DOHH2 (cell line): ENCODE measurements at regions not wholly inside any gene's neighbourhood (a gene's known extent, or its start where the extent isn't known, plus 50 kb on each side); places are given as distances from the start of the nearest gene placed in this dataset.

Source experiments
- EZH2phosphoT487 ChIP-seq: fragments of 200-600 bp; sonication (generic); IDR thresholded peaks from 2 replicates; pipeline ENCODE4 v1.6.1; 2017; ENCODE audit warnings: borderline replicate concordance, mild to moderate bottlenecking, antibody characterized with exemption, low read length, moderate library complexity, mixed read lengths
- TF ChIP-seq, protein P1 (sequence below): fragments of 200-600 bp; sonication (generic); IDR thresholded peaks from one replicate; pipeline ENCODE4 v1.5.1; 2014; ENCODE audit warnings: antibody characterized with exemption, mild to moderate bottlenecking, low read depth, low read length; ENCODE audit not compliant: poor library complexity, severe bottlenecking

DNA sequence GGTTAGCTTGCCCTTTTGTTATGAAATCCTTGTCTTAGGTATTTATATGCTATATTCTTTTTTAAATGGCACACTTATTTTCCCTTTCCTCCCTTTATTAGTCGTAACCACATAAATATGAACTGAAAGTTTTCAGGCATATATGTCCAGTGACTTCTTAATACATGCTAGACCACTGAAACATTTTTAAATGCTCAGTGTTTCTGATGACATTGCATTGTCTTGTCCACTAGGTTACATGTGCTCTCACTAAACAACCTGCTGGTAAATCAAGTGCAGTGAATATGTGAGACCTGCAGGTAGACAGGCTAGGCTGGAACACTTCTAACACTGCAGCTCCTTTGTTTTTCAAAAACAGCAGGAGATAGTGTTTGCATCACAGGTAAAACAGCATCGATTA is 332.6 kb upstream of the DACH1 start:
- TF ChIP-seq, protein P1, sequence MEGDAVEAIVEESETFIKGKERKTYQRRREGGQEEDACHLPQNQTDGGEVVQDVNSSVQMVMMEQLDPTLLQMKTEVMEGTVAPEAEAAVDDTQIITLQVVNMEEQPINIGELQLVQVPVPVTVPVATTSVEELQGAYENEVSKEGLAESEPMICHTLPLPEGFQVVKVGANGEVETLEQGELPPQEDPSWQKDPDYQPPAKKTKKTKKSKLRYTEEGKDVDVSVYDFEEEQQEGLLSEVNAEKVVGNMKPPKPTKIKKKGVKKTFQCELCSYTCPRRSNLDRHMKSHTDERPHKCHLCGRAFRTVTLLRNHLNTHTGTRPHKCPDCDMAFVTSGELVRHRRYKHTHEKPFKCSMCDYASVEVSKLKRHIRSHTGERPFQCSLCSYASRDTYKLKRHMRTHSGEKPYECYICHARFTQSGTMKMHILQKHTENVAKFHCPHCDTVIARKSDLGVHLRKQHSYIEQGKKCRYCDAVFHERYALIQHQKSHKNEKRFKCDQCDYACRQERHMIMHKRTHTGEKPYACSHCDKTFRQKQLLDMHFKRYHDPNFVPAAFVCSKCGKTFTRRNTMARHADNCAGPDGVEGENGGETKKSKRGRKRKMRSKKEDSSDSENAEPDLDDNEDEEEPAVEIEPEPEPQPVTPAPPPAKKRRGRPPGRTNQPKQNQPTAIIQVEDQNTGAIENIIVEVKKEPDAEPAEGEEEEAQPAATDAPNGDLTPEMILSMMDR = no peak
- no peak for TF ChIP-seq EZH2phosphoT487
